Stimulated activated CD4-positive, alpha-beta T cell treated with anti-CD3 and anti-CD28 coated beads, Interleukin-15, amount 100 ng/mL, for 24 hours (primary cell): ENCODE measurements at regions not wholly inside any gene's neighbourhood (a gene's known extent, or its start where the extent isn't known, plus 50 kb on each side); places are given as distances from the start of the nearest gene placed in this dataset.
"Not testable (repeated sequence)": the region's sequence is repeated elsewhere in the genome, so short reads cannot be mapped to it uniquely, and the experiment has no call there.

Experiments
- DNase-seq: peaks from one replicate; pipeline ENCODE4 v3.0.0-alpha.2; 2020

- no peak for DNase-seq
Measured at GRCh38 chr3:18527691-18528090, 102.6 kb upstream of the SATB1 start.

DNA sequence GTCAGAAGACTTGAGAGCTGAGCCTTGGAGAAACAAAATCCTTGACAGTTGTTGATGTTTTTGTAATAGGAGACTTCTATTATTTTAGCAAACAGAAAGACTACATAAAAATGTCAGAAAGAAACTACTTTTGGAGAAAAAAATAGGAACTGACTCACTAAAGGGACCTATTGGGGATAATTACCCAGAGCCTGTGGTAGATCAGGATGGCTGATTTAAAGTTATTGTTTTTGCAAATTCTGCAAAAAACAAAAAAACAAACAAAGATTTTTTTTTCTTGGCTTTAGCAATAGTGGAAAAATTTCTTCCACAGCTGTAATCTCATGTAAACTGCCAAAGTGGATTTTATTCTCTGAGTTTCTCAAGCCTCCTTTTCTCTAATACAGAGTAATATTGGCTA, 101.5 kb upstream of the SATB1 start:
- no peak for DNase-seq

GRCh38 chr3:18516170-18516569, 91.0 kb upstream of the SATB1 start:
- DNase-seq: not testable (repeated sequence)

DNA sequence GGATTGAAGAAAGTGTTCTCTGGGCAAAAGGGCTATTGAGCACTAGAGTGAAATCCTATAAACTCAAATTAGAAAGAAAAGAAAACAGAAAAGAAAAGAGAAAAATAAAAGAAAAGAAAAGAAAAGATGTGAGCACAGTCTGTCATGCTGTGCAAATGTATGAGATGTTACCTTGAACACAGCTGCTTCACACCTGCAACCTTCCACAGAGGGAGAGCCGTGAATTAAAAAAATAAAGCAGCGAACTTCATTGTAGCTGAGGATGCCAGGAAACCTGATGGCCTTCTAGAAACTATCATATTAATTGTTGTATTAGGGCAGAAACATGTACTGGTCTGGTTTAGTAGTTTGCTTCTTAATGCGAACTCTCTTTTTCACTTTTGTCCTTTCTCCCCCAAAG, 88.0 kb upstream of the SATB1 start:
- DNase-seq: no peak

GRCh38 chr3:18512007-18512406, 86.9 kb upstream of the SATB1 start:
- DNase-seq: no peak

DNA sequence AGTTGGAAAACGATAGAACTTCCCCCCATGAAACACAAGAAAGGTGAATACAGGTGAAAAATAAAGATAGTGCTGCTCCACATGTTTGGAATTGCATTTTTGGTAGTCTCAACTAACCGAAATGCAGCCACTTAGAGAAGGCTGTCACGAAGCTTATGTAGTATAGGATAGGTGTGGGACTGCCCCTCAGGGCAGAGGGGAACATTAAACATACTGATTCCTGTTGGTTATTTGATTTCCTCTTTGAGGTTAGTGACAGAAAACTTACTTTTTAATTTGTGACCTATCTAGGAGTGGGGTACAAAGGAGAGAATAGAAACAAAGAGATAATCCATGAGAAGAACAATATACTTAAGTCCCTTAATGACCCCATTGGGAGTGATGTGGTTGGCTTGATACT, 85.8 kb upstream of the SATB1 start:
- no peak for DNase-seq

DNA sequence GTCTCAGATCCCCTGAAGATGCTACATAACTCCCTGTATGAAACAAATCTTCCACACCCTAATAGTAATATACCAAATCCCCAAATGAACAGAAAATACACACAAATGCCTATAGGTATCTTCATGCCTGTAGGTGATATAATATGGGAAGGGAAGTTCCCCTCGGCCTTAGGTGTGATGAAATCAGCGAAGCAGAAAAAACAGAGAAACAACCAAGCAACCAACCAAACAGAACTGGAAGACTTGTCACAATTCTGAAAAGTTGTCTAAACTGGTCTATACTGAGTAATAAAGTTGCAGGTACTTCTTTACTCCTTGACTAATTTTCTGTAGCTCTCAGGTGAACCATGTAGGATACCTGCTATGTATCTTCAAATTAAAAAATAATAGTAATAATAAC, 82.2 kb upstream of the SATB1 start:
- DNase-seq: no peak

DNA sequence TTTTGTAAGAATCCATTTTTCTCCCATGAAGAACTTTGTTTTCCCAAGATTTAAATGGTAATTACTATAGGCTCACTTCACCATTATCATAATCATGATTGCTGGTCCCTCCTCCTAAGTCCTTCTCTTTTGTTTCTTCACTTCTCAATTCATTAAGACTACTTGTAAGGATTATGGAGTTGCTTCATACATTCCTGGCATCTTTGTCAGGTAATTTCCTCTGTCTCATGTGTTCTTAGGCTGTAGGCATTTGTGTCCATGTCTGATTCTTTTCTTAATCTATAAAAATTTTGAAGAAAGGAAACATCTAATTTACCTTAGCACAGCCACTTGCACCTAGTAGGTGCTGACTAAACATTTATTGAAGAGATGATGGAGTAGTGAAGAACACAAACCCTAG, 79.9 kb upstream of the SATB1 start:
- DNase-seq: no peak

- DNase-seq: no peak
Measured at GRCh38 chr3:18501679-18502343, 76.7 kb upstream of the SATB1 start.

DNA sequence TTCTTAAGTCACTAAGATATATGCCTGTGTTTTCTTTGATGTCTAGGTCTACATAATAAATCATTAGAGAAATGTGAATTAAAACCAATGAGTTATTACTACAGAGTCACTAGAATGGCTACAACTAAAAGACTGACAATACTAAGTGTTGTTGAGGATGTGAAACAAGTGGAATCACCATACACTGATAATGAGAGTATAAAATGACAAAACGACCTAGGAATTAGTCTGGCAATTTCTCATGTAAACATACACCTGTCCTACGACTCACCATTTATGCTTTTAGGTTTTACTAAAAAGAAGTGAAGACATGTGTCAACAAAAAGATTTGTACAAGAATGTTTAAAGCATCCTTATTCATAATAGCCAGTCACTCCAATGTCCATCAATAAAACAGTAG, 75.2 kb upstream of the SATB1 start:
- no peak for DNase-seq

DNA sequence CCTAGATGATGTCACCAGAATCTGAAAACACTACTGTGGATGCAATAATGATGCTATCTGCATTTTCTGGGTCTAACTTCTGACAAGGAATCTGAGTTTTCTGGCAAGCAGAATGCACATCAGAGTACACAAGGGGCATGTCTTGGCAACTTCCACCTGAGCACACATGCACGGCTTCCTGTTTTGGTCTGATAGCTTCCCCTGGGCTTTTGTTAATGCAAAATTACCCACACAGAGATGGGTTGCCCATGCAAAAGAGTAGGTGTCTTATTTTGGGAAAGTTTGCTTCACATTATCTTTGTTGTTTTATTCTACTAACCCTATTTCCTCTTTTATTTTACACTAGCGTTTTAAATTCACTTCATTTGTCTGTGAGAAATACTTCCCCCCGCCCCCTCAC, 74.2 kb upstream of the SATB1 start:
- no peak for DNase-seq

DNA sequence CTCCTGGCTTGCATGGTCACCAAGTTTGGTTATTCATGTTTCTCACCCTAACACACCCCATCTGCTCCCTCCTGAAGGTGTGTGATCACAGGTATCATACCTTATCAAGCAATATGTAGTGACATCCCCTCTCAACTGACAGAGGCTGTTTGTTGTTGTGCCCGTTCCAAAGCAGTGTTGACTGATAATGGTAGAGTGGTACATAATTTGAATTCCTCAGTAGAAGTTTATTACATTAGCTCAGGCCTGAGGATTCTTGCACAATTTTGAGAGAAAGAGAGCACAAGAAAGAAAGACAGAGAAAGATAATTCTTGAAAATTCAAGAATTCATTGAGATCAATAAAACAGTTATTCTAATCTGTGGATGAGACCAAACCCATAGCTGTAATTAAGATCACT, 69.1 kb upstream of the SATB1 start:
- DNase-seq: no peak

- peak; percentile 12 for DNase-seq
Measured at GRCh38 chr3:18489939-18490338, 64.8 kb upstream of the SATB1 start.

GRCh38 chr3:18483226-18483625, 58.1 kb upstream of the SATB1 start:
- no peak for DNase-seq

GRCh38 chr3:18481946-18482548, 56.9 kb upstream of the SATB1 start:
- no peak for DNase-seq

DNA sequence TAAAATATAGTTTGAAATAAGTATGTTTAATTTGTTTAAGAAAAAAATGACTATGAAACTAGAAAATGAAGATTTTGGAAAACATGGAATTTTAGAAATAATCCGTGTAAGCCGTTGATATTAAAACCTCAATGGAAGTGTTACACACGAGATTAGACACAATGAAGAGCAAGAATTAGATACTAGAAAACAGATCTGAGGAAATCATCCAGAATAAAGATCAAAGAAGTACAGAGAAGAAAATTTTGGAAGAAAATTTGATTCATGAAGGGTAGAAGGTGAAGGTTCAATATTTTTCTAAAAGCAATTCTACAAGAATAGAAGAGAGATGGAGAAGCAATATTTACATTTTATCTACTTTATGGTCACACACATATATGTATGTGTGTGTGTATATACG, 52.5 kb upstream of the SATB1 start:
- DNase-seq: no peak
